ENCODE measurements at regions not wholly inside any gene's neighbourhood (a gene's known extent, or its start where the extent isn't known, plus 50 kb on each side); places are given as distances from the start of the nearest gene placed in this dataset.

DNA sequence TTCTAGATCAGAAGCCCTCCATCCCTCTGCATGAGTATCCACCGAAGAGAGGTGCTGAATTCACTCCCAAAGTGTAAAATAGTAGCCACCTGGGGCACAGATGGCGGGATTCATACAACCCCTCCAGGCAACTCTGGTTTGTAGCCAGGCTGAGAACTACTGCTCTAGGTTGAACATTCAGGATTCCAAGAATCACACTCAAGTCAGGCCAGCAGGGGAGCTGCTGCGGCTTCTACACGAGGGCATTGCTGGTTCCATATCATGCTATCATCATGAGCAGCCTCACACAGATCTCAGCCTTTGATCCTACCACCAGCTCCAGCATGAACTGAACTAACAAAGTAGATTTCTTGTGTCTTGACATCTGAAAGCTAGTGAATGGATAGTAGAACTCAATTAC, 367.9 kb downstream of the DIRAS2 start:
- TF ChIP-seq TCF12 (IDR thresholded peaks at IDR 0.05; ENCODE audit: low read depth) (no peak), TAF1 (IDR thresholded peaks at IDR 0.05; ENCODE audit: low read depth) (no peak), EP300 (IDR thresholded peaks at IDR 0.05; ENCODE audit: borderline replicate concordance) (no peak)
- TF ChIP-seq, protein P1, sequence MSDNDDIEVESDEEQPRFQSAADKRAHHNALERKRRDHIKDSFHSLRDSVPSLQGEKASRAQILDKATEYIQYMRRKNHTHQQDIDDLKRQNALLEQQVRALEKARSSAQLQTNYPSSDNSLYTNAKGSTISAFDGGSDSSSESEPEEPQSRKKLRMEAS (IDR thresholded peaks at IDR 0.05) = no peak
- TF ChIP-seq, protein P2, sequence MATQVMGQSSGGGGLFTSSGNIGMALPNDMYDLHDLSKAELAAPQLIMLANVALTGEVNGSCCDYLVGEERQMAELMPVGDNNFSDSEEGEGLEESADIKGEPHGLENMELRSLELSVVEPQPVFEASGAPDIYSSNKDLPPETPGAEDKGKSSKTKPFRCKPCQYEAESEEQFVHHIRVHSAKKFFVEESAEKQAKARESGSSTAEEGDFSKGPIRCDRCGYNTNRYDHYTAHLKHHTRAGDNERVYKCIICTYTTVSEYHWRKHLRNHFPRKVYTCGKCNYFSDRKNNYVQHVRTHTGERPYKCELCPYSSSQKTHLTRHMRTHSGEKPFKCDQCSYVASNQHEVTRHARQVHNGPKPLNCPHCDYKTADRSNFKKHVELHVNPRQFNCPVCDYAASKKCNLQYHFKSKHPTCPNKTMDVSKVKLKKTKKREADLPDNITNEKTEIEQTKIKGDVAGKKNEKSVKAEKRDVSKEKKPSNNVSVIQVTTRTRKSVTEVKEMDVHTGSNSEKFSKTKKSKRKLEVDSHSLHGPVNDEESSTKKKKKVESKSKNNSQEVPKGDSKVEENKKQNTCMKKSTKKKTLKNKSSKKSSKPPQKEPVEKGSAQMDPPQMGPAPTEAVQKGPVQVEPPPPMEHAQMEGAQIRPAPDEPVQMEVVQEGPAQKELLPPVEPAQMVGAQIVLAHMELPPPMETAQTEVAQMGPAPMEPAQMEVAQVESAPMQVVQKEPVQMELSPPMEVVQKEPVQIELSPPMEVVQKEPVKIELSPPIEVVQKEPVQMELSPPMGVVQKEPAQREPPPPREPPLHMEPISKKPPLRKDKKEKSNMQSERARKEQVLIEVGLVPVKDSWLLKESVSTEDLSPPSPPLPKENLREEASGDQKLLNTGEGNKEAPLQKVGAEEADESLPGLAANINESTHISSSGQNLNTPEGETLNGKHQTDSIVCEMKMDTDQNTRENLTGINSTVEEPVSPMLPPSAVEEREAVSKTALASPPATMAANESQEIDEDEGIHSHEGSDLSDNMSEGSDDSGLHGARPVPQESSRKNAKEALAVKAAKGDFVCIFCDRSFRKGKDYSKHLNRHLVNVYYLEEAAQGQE (IDR thresholded peaks at IDR 0.05; ENCODE audit: low read depth) = no peak
